HG03558 (cell line): ENCODE measurements at regions not wholly inside any gene's neighbourhood (a gene's known extent, or its start where the extent isn't known, plus 50 kb on each side); places are given as distances from the start of the nearest gene placed in this dataset.

Source experiments
- ATAC-seq: cut with Tn5 transposase; IDR thresholded peaks from one replicate; pipeline ENCODE4 v1.9.1; 2021; ENCODE audit warnings: moderate number of reproducible peaks; ENCODE audit not compliant: unreplicated experiment; ENCODE audit errors: extremely low read depth

- no peak for ATAC-seq
Observed at GRCh38 chr15:31270767-31271166, 55.9 kb upstream of the KLF13 start.

- no peak for ATAC-seq
Observed at GRCh38 chr15:31271224-31271635, 55.4 kb upstream of the KLF13 start.

GRCh38 chr15:31271711-31272557 lies 54.7 kb upstream of the KLF13 start:
- no peak for ATAC-seq

- ATAC-seq = no peak
Observed at GRCh38 chr15:31272558-31273257, 53.9 kb upstream of the KLF13 start.

GRCh38 chr15:31273258-31273941 lies 53.2 kb upstream of the KLF13 start:
- no peak for ATAC-seq

GRCh38 chr15:31274496-31275330 lies 51.9 kb upstream of the KLF13 start:
- ATAC-seq = no peak

GRCh38 chr15:31275331-31276262 lies 51.0 kb upstream of the KLF13 start:
- ATAC-seq = no peak

- ATAC-seq = no peak
Observed at GRCh38 chr15:31276596-31277298, 49.9 kb upstream of the KLF13 start.
